SK-N-DZ (cell line): ENCODE measurements at regions not wholly inside any gene's neighbourhood (a gene's known extent, or its start where the extent isn't known, plus 50 kb on each side); places are given as distances from the start of the nearest gene placed in this dataset.
"Not testable (repeated sequence)": the region's sequence is repeated elsewhere in the genome, so short reads cannot be mapped to it uniquely, and the experiment has no call there.

Experiments used
- DNase-seq: peaks from one replicate; pipeline ENCODE4 v3.0.0-alpha.2; 2015; ENCODE audit warnings: low spot score

- no peak for DNase-seq
These were observed 200.8 kb downstream of the RGS3 start for GRCh38 chr9:113664181-113664875.

GRCh38 chr9:113665064-113665463, 201.5 kb downstream of the RGS3 start:
- no peak for DNase-seq

GRCh38 chr9:113665756-113666155, 202.2 kb downstream of the RGS3 start:
- no peak for DNase-seq

- DNase-seq: no peak
These were observed 204.5 kb downstream of the RGS3 start for GRCh38 chr9:113668061-113668460.

GRCh38 chr9:113669522-113670115, 206.1 kb downstream of the RGS3 start:
- DNase-seq: no peak

GRCh38 chr9:113673726-113674125, 202.4 kb upstream of the ZNF618 start:
- no peak for DNase-seq

GRCh38 chr9:113674436-113674835, 201.7 kb upstream of the ZNF618 start:
- DNase-seq: no peak

- no peak for DNase-seq
These were observed 200.6 kb upstream of the ZNF618 start for GRCh38 chr9:113675475-113675941.

GRCh38 chr9:113677057-113677456, 199.1 kb upstream of the ZNF618 start:
- no peak for DNase-seq

GRCh38 chr9:113677569-113677968, 198.5 kb upstream of the ZNF618 start:
- no peak for DNase-seq

GRCh38 chr9:113678119-113678858, 197.8 kb upstream of the ZNF618 start:
- DNase-seq: no peak

GRCh38 chr9:113678859-113679256, 197.3 kb upstream of the ZNF618 start:
- DNase-seq: no peak

- DNase-seq: peak; percentile 61
These were observed 193.8 kb upstream of the ZNF618 start for GRCh38 chr9:113682297-113682771.

- DNase-seq: not testable (repeated sequence)
These were observed 190.5 kb upstream of the ZNF618 start for GRCh38 chr9:113685636-113686035.

GRCh38 chr9:113687107-113687679, 188.9 kb upstream of the ZNF618 start:
- DNase-seq: no peak

- no peak for DNase-seq
These were observed 188.3 kb upstream of the ZNF618 start for GRCh38 chr9:113687680-113688371.

- DNase-seq: no peak
These were observed 185.9 kb upstream of the ZNF618 start for GRCh38 chr9:113690055-113690740.

- DNase-seq: no peak
These were observed 183.9 kb upstream of the ZNF618 start for GRCh38 chr9:113692256-113692655.

- DNase-seq: no peak
These were observed 181.2 kb upstream of the ZNF618 start for GRCh38 chr9:113694912-113695311.

- DNase-seq: no peak
These were observed 180.7 kb upstream of the ZNF618 start for GRCh38 chr9:113695440-113695851.

GRCh38 chr9:113695901-113696300, 180.2 kb upstream of the ZNF618 start:
- no peak for DNase-seq
